ENCODE measurements at regions not wholly inside any gene's neighbourhood (a gene's known extent, or its start where the extent isn't known, plus 50 kb on each side); places are given as distances from the start of the nearest gene placed in this dataset.
"Not testable (repeated sequence)": the region's sequence is repeated elsewhere in the genome, so short reads cannot be mapped to it uniquely, and the experiment has no call there.

DNA sequence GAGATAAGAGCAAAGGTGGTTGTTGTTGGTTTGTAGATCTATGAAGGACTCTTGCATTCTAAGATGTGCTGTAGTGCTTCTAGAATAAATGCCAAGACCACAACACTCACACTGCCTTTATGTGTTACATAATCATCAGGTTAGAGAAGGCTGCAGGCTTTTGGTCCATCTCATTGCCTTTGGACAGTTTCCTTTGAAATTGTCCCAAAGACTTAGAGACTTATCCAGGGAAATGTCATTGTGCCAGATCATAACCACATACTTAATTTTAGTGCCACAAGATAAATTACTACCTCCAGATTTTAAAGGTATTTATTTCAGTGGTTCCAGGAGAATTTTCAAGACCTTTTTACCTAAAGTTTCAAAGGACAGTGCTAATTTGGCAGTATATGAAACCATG, 666.6 kb upstream of the CITED2 start:
- DNase-seq: no peak

- no peak for DNase-seq
Observed at GRCh38 chr6:140040396-140040795, 665.9 kb upstream of the CITED2 start.

DNA sequence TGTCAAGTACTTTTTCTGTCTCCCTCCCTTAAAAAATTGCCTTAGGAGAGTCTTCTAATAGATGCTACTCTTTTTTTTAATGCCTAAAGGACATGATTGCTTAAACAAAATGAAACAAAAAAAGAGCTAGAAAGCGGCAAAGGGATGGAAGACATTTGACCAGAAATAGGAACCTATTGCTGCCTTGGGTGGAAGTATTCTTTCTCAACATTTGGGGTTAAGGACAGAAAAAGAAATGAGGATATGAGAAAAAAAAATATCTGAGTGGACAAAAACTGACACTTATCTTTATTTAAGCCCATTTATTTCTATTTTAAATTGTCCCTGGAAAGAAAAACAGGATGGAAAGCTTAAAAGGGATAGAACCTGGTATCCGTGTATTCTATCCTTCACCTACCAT, 664.9 kb upstream of the CITED2 start:
- no peak for DNase-seq

- no peak for DNase-seq
Observed at GRCh38 chr6:140036196-140036595, 661.7 kb upstream of the CITED2 start.

GRCh38 chr6:140032189-140032588, 657.7 kb upstream of the CITED2 start:
- DNase-seq: no peak

DNA sequence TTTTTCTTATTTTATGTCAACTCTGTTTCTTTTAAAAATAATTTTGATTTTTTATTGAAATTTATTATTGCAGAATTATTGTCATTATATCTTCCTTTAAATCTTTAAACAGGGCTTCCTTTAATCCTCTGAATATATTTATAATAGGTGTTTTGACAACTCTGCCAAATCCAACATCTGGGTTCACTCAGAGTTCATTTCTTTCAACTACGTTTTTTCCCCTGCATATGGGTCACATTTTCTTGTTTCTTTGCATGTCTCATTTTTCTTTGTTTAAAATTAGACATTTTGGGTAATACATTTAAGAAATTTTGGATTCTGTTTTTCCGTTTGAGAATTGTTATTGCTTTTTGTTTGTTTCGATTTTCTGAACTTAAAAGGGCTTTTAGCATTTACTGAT, 655.1 kb upstream of the CITED2 start:
- no peak for DNase-seq

GRCh38 chr6:140027219-140027618, 652.8 kb upstream of the CITED2 start:
- no peak for DNase-seq

DNA sequence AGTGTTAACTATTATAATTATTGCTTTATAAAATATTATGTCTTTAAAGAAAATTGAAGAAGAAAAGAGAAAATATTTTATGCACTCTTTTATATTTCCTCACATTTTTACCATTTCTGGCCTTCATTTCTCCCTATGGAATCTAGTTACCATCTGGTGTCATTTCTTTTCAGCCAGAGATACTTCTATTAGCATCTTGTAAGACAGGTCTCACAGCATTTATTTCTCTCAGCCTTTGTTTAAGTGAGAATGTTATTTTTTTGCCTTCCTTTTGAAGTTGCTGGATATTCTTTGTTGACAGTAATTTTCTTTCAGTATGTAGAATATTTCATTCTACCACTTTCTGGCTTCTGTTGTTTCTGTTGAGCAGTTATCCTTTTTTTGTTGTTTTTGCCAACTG, 652.1 kb upstream of the CITED2 start:
- DNase-seq: no peak

- no peak for DNase-seq
Observed at GRCh38 chr6:140025171-140025570, 650.7 kb upstream of the CITED2 start.

- no peak for DNase-seq
Observed at GRCh38 chr6:140020207-140020791, 645.9 kb upstream of the CITED2 start.

GRCh38 chr6:140018588-140018987, 644.1 kb upstream of the CITED2 start:
- no peak for DNase-seq

- DNase-seq: no peak
Observed at GRCh38 chr6:140017470-140017869, 643.0 kb upstream of the CITED2 start.

DNA sequence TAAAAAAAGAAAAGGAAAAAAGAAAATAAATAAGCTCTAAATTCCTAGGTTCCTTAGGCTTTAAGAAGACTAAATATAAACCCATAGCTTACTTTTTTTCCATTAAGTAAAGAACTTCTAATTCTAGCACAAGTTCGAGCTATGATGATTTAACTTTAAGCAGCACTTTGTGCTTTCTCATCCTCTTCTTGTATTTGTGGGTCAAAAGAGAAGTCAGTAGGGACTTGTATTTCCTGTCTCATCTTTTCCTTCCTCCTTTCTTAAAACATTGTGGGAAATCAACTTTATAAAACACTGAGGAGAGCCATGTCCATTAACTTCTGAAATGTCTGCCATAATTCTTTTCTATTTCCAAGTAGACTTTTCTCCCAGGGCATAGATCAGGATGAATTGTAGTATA, 637.7 kb upstream of the CITED2 start:
- no peak for DNase-seq

- DNase-seq: no peak
Observed at GRCh38 chr6:140011537-140011936, 637.1 kb upstream of the CITED2 start.

- DNase-seq: no peak
Observed at GRCh38 chr6:140009286-140009685, 634.8 kb upstream of the CITED2 start.

GRCh38 chr6:140007525-140007924, 633.1 kb upstream of the CITED2 start:
- DNase-seq: no peak

GRCh38 chr6:140003217-140003616, 628.8 kb upstream of the CITED2 start:
- no peak for DNase-seq

GRCh38 chr6:140002396-140003022, 628.1 kb upstream of the CITED2 start:
- DNase-seq: no peak

- DNase-seq: no peak
Observed at GRCh38 chr6:140001821-140002341, 627.4 kb upstream of the CITED2 start.

DNA sequence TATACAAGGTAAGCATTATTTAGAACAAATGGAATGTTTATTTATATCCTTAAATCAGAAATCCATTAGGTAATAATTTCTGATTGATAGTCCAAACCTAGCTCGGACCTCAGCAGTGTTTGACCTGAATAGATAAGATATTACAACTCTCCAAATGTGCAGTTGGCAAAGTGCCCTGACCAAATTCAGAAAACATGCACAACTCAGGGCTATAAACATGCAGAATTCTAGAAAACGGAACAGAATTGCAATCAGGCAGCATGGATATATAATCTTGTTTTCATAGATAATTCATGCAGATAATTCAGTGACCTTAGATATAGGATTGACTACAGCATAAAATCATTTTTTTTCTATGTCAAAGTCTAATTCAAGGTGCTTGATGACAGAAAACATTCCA, 626.6 kb upstream of the CITED2 start:
- DNase-seq: no peak

DNA sequence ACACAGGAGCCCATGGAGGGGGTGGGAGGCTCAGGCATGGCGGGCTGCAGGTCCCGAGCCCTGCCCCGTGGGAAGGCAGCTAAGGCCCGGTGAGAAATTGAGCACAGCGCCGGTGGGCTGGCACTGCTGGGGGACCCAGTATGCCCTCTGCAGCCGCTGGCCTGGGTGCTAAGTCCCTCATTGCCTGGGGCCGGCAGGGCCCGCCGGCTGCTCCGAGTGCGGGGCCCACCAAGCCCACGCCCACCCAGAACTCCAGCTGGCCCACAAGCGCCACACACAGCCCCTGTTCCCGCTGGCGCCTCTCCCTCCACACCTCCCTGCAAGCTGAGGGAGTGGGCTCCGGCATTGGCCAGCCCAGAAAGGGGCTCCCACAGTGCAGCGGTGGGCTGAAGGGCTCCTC, 625.2 kb upstream of the CITED2 start:
- not testable (repeated sequence) for DNase-seq

DNA sequence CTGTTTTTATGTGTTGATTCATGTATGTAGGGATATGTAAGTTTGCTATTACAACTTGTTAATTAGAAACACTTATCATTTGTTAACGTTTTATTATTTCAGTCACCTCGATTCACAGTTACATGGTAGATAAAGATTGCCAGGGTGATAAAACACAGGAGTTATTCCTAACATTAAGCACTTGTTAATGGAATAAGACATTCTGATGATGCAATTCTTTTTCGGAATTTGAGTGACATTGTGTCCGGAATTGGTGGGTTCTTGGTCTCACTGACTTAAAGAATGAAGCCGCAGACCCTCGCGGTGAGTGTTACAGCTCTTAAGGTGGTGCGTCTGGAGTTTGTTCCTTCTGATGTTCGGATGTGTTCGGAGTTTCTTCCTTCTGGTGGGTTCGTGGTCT, 624.0 kb upstream of the CITED2 start:
- not testable (repeated sequence) for DNase-seq

- no peak for DNase-seq
Observed at GRCh38 chr6:139996253-139996834, 621.9 kb upstream of the CITED2 start.

GRCh38 chr6:139994998-139995397, 620.5 kb upstream of the CITED2 start:
- DNase-seq: no peak
